ENCODE measurements at regions not wholly inside any gene's neighbourhood (a gene's known extent, or its start where the extent isn't known, plus 50 kb on each side); places are given as distances from the start of the nearest gene placed in this dataset.

GRCh38 chr2:239703834-239704233 is 303.0 kb upstream of the HDAC4 start:
- Histone ChIP-seq H3K27me3 (replicated peaks in 2 of 5; ENCODE audit: control insufficient read depth in 4 of 5, insufficient read depth in 5 of 5, low read length in 4 of 5) (peaks cover 0 to 8% (median 0%) of the 10 kb centered on the region in 5 experiments), H3K4me1 (ENCODE audit: control extremely low read depth in 1 of 4, control insufficient read depth in 4 of 4, insufficient read depth in 4 of 4, low read length in 3 of 4) (no peaks in the 10 kb centered on the region), H3K36me3 (ENCODE audit: control insufficient read depth in 4 of 4, insufficient read depth in 4 of 4, low read length in 3 of 4) (no peaks in the 10 kb centered on the region), H3K27ac (ENCODE audit: insufficient read depth in 1 of 2, low read depth in 1 of 2, low read length in 2 of 2, poor library complexity in 1 of 2, severe bottlenecking in 2 of 2) (no peak overlapping the region), H3K4me3 (ENCODE audit: control insufficient read depth in 1 of 7, extremely low read depth in 1 of 7, insufficient read depth in 4 of 7, low read depth in 2 of 7, low read length in 6 of 7) (no peak overlapping the region), H3K9me3 (ENCODE audit: control extremely low read depth in 1 of 5, control insufficient read depth in 4 of 5, insufficient read depth in 2 of 5, low read depth in 1 of 5, low read length in 4 of 5) (peaks cover 1 to 7% (median 3%) of the 10 kb centered on the region in 5 experiments)
- WGBS (ENCODE audit: insufficient coverage): 100% methylated on average over 1 of the region's 3 CpGs
- no peak for DNase-seq
- POLR2A ChIA-PET: no interaction called here
- CTCF ChIA-PET: no interaction called here

GRCh38 chr2:239700686-239701345 is 300.0 kb upstream of the HDAC4 start:
- DNase-seq: no peak
- no peak overlapping the region for H3K27ac ChIP-seq (ENCODE audit: insufficient read depth in 1 of 2, low read depth in 1 of 2, low read length in 2 of 2, poor library complexity in 1 of 2, severe bottlenecking in 2 of 2)
- peaks cover 0 to 4% (median 0%) of the 10 kb centered on the region in 5 experiments for H3K27me3 ChIP-seq (replicated peaks in 2 of 5; ENCODE audit: control insufficient read depth in 4 of 5, insufficient read depth in 5 of 5, low read length in 4 of 5)
- no peaks in the 10 kb centered on the region for H3K4me1 ChIP-seq (ENCODE audit: control extremely low read depth in 1 of 4, control insufficient read depth in 4 of 4, insufficient read depth in 4 of 4, low read length in 3 of 4)
- H3K9me3 ChIP-seq (ENCODE audit: control extremely low read depth in 1 of 5, control insufficient read depth in 4 of 5, insufficient read depth in 2 of 5, low read depth in 1 of 5, low read length in 4 of 5): peaks cover 1 to 7% (median 3%) of the 10 kb centered on the region in 5 experiments
- WGBS (ENCODE audit: insufficient coverage): 95% methylated on average over 7 of the region's 10 CpGs
- POLR2A ChIA-PET: no interaction called here
- H3K36me3 ChIP-seq (ENCODE audit: control insufficient read depth in 4 of 4, insufficient read depth in 4 of 4, low read length in 3 of 4): no peaks in the 10 kb centered on the region
- no peak overlapping the region for H3K4me3 ChIP-seq (ENCODE audit: control insufficient read depth in 1 of 7, extremely low read depth in 1 of 7, insufficient read depth in 4 of 7, low read depth in 2 of 7, low read length in 6 of 7)
- CTCF ChIA-PET: no interaction called here

DNA sequence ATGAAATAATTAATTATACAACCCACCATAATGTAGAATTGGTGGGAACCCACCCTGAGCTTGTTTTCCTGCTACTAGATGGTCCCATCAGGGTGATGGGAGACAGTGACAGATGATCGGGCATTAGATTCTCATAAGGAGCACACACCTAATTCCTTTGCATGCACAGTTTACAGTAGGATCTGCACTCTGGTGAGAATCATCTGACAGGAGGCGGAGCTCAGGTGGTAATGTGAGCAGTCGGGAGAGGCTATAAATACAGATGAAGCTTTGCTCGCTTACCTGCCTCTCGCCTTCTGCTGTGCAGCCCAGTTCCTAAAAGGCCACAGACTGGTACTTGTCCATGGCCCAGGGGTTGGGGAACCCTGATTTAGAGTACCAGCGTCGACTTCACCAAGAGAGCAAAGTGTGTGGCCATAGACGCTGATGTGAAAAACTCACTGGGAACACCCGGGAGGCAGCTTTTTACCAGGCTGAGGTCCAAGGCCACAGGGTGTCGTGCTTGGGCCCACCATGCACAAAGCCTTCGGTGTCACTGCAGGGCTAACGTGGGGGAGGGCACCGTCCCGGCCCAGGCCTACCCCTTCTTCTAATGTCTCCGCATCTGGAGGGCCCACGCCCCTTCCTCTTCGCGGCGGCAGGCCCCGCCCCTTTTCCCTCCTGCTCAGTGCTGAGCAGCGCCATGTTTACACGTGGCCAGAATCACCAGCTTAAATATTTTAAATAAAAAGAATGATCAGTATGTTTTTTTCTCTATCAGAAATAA is 296.8 kb upstream of the HDAC4 start:
- Histone ChIP-seq H3K4me1 (ENCODE audit: control extremely low read depth in 1 of 4, control insufficient read depth in 4 of 4, insufficient read depth in 4 of 4, low read length in 3 of 4) (no peaks in the 10 kb centered on the region), H3K27me3 (replicated peaks in 2 of 5; ENCODE audit: control insufficient read depth in 4 of 5, insufficient read depth in 5 of 5, low read length in 4 of 5) (peaks cover 0 to 2% (median 0%) of the 10 kb centered on the region in 5 experiments), H3K27ac (ENCODE audit: insufficient read depth in 1 of 2, low read depth in 1 of 2, low read length in 2 of 2, poor library complexity in 1 of 2, severe bottlenecking in 2 of 2) (no peak overlapping the region), H3K36me3 (ENCODE audit: control insufficient read depth in 4 of 4, insufficient read depth in 4 of 4, low read length in 3 of 4) (no peaks in the 10 kb centered on the region), H3K4me3 (ENCODE audit: control insufficient read depth in 1 of 7, extremely low read depth in 1 of 7, insufficient read depth in 4 of 7, low read depth in 2 of 7, low read length in 6 of 7) (no peak overlapping the region), H3K9me3 (ENCODE audit: control extremely low read depth in 1 of 5, control insufficient read depth in 4 of 5, insufficient read depth in 2 of 5, low read depth in 1 of 5, low read length in 4 of 5) (no peaks in the 10 kb centered on the region)
- DNase-seq: no peak
- ChIA-PET POLR2A (no interaction called here), CTCF (no interaction called here)
- whole genome bisulfite sequencing (ENCODE audit: insufficient coverage): 96% methylated on average over 15 of the region's 22 CpGs

DNA sequence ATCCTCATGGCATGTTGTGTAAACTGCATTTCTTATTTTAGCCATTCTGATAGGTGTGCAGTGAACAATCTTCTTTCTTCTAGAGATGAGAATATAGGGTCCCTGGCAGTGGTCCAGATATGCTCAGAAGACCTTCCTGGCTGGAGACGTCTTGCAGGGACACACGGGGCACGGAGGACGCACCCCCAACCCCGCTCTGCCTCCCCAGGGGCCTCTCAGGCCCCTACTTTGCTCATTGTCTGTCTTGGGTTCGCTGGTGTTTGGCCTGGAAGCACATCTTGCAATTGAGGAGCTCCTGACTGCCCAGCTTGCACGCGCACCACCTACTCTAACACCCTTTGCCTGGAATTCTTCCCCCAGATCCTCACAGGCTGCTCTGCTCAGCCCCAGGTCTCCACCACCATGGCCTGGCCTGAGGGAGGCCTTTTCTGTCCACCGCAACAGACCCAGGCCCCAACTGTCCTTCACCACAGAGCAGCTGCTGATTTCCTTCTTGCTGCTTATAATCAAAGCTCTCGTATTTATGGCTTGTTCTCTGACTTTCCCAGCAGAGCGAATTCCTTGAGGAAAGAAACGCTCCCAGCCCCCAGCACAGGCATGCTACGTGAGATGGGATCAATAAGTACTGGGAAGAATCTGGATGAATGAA is 295.9 kb upstream of the HDAC4 start:
- CTCF ChIA-PET: no interaction called here
- no peak for DNase-seq

GRCh38 chr2:239695728-239696240 is 295.0 kb upstream of the HDAC4 start:
- Histone ChIP-seq H3K4me3 (ENCODE audit: control insufficient read depth in 1 of 7, extremely low read depth in 1 of 7, insufficient read depth in 4 of 7, low read depth in 2 of 7, low read length in 6 of 7) (no peak overlapping the region), H3K4me1 (ENCODE audit: control extremely low read depth in 1 of 4, control insufficient read depth in 4 of 4, insufficient read depth in 4 of 4, low read length in 3 of 4) (no peaks in the 10 kb centered on the region), H3K27ac (ENCODE audit: insufficient read depth in 1 of 2, low read depth in 1 of 2, low read length in 2 of 2, poor library complexity in 1 of 2, severe bottlenecking in 2 of 2) (no peak overlapping the region), H3K36me3 (ENCODE audit: control insufficient read depth in 4 of 4, insufficient read depth in 4 of 4, low read length in 3 of 4) (no peaks in the 10 kb centered on the region), H3K9me3 (ENCODE audit: control extremely low read depth in 1 of 5, control insufficient read depth in 4 of 5, insufficient read depth in 2 of 5, low read depth in 1 of 5, low read length in 4 of 5) (no peaks in the 10 kb centered on the region), H3K27me3 (replicated peaks in 2 of 5; ENCODE audit: control insufficient read depth in 4 of 5, insufficient read depth in 5 of 5, low read length in 4 of 5) (no peaks in the 10 kb centered on the region)
- WGBS (ENCODE audit: insufficient coverage): 89% methylated on average over 10 of the region's 14 CpGs
- no peak for DNase-seq
- ChIA-PET POLR2A (no interaction called here), CTCF (no interaction called here)

More for the DNA sequence above, 295.9 kb upstream of the HDAC4 start:
- POLR2A ChIA-PET: no interaction called here
- no peak overlapping the region for H3K27ac ChIP-seq (ENCODE audit: insufficient read depth in 1 of 2, low read depth in 1 of 2, low read length in 2 of 2, poor library complexity in 1 of 2, severe bottlenecking in 2 of 2)
- H3K36me3 ChIP-seq (ENCODE audit: control insufficient read depth in 4 of 4, insufficient read depth in 4 of 4, low read length in 3 of 4): no peaks in the 10 kb centered on the region
- no peaks in the 10 kb centered on the region for H3K9me3 ChIP-seq (ENCODE audit: control extremely low read depth in 1 of 5, control insufficient read depth in 4 of 5, insufficient read depth in 2 of 5, low read depth in 1 of 5, low read length in 4 of 5)
- H3K27me3 ChIP-seq (replicated peaks in 2 of 5; ENCODE audit: control insufficient read depth in 4 of 5, insufficient read depth in 5 of 5, low read length in 4 of 5): no peaks in the 10 kb centered on the region
- WGBS (ENCODE audit: insufficient coverage): 89% methylated on average over 8 of the region's 13 CpGs
- no peaks in the 10 kb centered on the region for H3K4me1 ChIP-seq (ENCODE audit: control extremely low read depth in 1 of 4, control insufficient read depth in 4 of 4, insufficient read depth in 4 of 4, low read length in 3 of 4)
- H3K4me3 ChIP-seq (ENCODE audit: control insufficient read depth in 1 of 7, extremely low read depth in 1 of 7, insufficient read depth in 4 of 7, low read depth in 2 of 7, low read length in 6 of 7): no peak overlapping the region

- WGBS (ENCODE audit: insufficient coverage): 94% methylated on average over 5 of the region's 6 CpGs
- CTCF ChIA-PET: no interaction called here
- Histone ChIP-seq H3K4me3 (ENCODE audit: control insufficient read depth in 1 of 7, extremely low read depth in 1 of 7, insufficient read depth in 4 of 7, low read depth in 2 of 7, low read length in 6 of 7) (no peak overlapping the region), H3K27ac (ENCODE audit: insufficient read depth in 1 of 2, low read depth in 1 of 2, low read length in 2 of 2, poor library complexity in 1 of 2, severe bottlenecking in 2 of 2) (no peak overlapping the region), H3K36me3 (ENCODE audit: control insufficient read depth in 4 of 4, insufficient read depth in 4 of 4, low read length in 3 of 4) (no peaks in the 10 kb centered on the region), H3K9me3 (ENCODE audit: control extremely low read depth in 1 of 5, control insufficient read depth in 4 of 5, insufficient read depth in 2 of 5, low read depth in 1 of 5, low read length in 4 of 5) (no peaks in the 10 kb centered on the region), H3K27me3 (replicated peaks in 2 of 5; ENCODE audit: control insufficient read depth in 4 of 5, insufficient read depth in 5 of 5, low read length in 4 of 5) (no peaks in the 10 kb centered on the region), H3K4me1 (ENCODE audit: control extremely low read depth in 1 of 4, control insufficient read depth in 4 of 4, insufficient read depth in 4 of 4, low read length in 3 of 4) (no peaks in the 10 kb centered on the region)
- POLR2A ChIA-PET: no interaction called here
- no peak for DNase-seq
These were observed 294.4 kb upstream of the HDAC4 start for GRCh38 chr2:239695106-239695727.
